HepG2 (cell line): ENCODE measurements at regions not wholly inside any gene's neighbourhood (a gene's known extent, or its start where the extent isn't known, plus 50 kb on each side); places are given as distances from the start of the nearest gene placed in this dataset.

ENCODE experiments used
- CREB1 ChIP-seq, 2 experiments: fragments of 450-650 bp in 1 of 2; IDR thresholded peaks; 2 replicates each; pipeline ENCODE4 v1.6.1; 2016 to 2017; ENCODE audit warnings: control low read depth in 1 of 2, mild to moderate bottlenecking in 1 of 2, missing compliant biosample characterization in 1 of 2, missing genetic modification characterization in 1 of 2
- ELF1 ChIP-seq: sonication (generic); formaldehyde crosslinking; IDR thresholded peaks from 2 replicates; pipeline ENCODE4 v1.4.0; 2020; ENCODE audit warnings: missing genetic modification reagents
- ELF4 ChIP-seq: sonication (generic); formaldehyde crosslinking; IDR thresholded peaks from 2 replicates; pipeline ENCODE4 v1.5.0; 2020; ENCODE audit warnings: missing genetic modification reagents, mild to moderate bottlenecking, moderate library complexity, borderline replicate concordance
- FOXO4 ChIP-seq: sonication (generic); formaldehyde crosslinking; conservative IDR thresholded peaks from 2 replicates; pipeline ENCODE4 v1.8.1; 2023; ENCODE audit warnings: missing genetic modification reagents
- HNF1A ChIP-seq, 2 experiments: sonication (generic) in 1 of 2; formaldehyde crosslinking in 1 of 2; IDR thresholded peaks; 2 replicates each; pipeline versions ENCODE4 v1.4.0 to v1.6.1; 2016 to 2020; ENCODE audit warnings: borderline replicate concordance in 1 of 2, low read depth in 1 of 2, mild to moderate bottlenecking in 1 of 2, missing genetic modification reagents in 1 of 2
- POLR2AphosphoS5 ChIP-seq: IDR thresholded peaks from 2 replicates; pipeline ENCODE4 v1.6.1; 2012; ENCODE audit warnings: low read depth, low read length
- REPIN1 ChIP-seq: sonication (generic); formaldehyde crosslinking; IDR thresholded peaks from 2 replicates; pipeline ENCODE4 v1.8.0; 2022; ENCODE audit warnings: missing genetic modification reagents, low read depth, mild to moderate bottlenecking, borderline replicate concordance
- SMAD1 ChIP-seq: sonication (generic); formaldehyde crosslinking; IDR thresholded peaks from 2 replicates; pipeline ENCODE4 v1.4.0; 2020; ENCODE audit warnings: missing genetic modification reagents, low read depth, mild to moderate bottlenecking, borderline replicate concordance
- SRF ChIP-seq: IDR thresholded peaks from 2 replicates; pipeline ENCODE4 v1.6.1; 2011; ENCODE audit warnings: mild to moderate bottlenecking, low read depth, low read length, moderate library complexity
- ZNF30 ChIP-seq: sonication (generic); formaldehyde crosslinking; IDR thresholded peaks from 2 replicates; pipeline ENCODE4 v1.5.0; 2020; ENCODE audit warnings: mild to moderate bottlenecking, missing genetic modification reagents
- TF ChIP-seq, protein P1 (sequence below): sonication (generic); formaldehyde crosslinking; IDR thresholded peaks from 2 replicates; pipeline ENCODE4 v1.5.0; 2020; ENCODE audit warnings: mild to moderate bottlenecking, low read depth, missing genetic modification reagents, borderline replicate concordance

DNA sequence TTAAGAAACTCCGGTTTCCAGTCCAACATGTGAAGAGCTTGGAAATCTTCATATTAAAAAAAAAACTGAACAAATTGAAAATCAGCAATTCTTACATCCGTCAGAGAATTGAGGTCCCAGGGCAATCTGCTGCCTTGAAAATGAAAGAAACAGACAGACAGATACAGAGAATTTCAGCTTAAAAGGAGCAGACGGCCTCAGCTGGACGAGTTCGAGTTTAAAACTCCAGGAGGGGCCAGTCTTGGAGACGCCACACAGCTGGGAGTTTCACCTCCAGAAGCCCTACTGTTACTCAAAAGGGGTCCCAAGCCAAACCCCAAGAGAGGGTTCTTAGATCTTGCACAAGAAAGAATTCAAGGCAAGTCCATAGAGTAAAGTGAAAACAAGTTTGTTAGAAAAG lies 226.5 kb upstream of the ARL4C start:
- TF ChIP-seq ELF4 (CRISPR knock-in tag) (no peak), ELF1 (CRISPR knock-in tag) (no peak), SMAD1 (CRISPR knock-in tag) (no peak), SRF (no peak), CREB1 (IDR thresholded peaks at IDR 0.05) (no peak), CREB1 (CRISPR knock-in tag; IDR thresholded peaks at IDR 0.05) (no peak), REPIN1 (no peak), ZNF30 (no peak), POLR2AphosphoS5 (no peak), FOXO4 (no peak), HNF1A (IDR thresholded peaks at IDR 0.05; ENCODE audit: low read depth) (no peak), HNF1A (CRISPR knock-in tag; IDR thresholded peaks at IDR 0.05; ENCODE audit: borderline replicate concordance) (no peak)
- TF ChIP-seq, protein P1, sequence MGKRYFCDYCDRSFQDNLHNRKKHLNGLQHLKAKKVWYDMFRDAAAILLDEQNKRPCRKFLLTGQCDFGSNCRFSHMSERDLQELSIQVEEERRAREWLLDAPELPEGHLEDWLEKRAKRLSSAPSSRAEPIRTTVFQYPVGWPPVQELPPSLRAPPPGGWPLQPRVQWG (CRISPR knock-in tag): no peak
